Head of caudate nucleus (tissue), 42 donors: ENCODE measurements at regions not wholly inside any gene's neighbourhood (a gene's known extent, or its start where the extent isn't known, plus 50 kb on each side); places are given as distances from the start of the nearest gene placed in this dataset.
"Not testable (repeated sequence)": the region's sequence is repeated elsewhere in the genome, so short reads cannot be mapped to it uniquely, and the experiment has no call there.

Experiments used
- DNase-seq, 42 donors: peaks; one replicate each; pipeline versions ENCODE4 v3.0.0 to v3.0.0-alpha.2; 2020 to 2021; ENCODE audit warnings: mixed read lengths in 7 of 42
- intact Hi-C: fragments of 100-400 bp; cut with DNase I; formaldehyde crosslinking; loops from one replicate; pipeline ENCODE4 v1.15.0; 2022

DNA sequence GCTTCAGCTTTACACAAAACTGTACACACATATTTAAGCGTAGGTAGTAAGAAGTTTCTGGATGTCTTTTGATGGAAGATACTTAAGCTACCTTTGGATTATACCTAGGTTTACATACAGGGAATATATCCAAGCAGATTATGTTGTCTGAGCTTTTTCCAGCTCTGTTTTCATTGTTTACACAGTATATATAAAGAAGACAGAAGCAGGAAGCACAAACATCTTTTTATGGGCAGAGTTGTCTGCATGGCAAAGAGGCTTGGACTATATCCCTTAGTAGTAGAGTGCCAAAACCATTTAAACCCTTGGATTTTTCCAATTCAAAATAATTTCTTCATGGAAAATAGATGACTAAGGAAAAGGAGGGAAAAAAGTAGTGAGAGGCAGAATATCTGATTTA is 329.4 kb upstream of the AGA start:
- intact Hi-C loops: no loop called here
- no peak for DNase-seq

- no peak for DNase-seq
- intact Hi-C loops: no loop called here
These were observed 336.4 kb upstream of the AGA start for GRCh38 chr4:177778623-177779022.

GRCh38 chr4:177785000-177785399 is 342.8 kb upstream of the AGA start:
- intact Hi-C loops: no loop called here
- no peak for DNase-seq

GRCh38 chr4:177789610-177790009 is 347.4 kb upstream of the AGA start:
- no peak for DNase-seq
- intact Hi-C loops: no loop called here

GRCh38 chr4:177791188-177791587 is 349.0 kb upstream of the AGA start:
- intact Hi-C loops: no loop called here
- no peak for DNase-seq

DNA sequence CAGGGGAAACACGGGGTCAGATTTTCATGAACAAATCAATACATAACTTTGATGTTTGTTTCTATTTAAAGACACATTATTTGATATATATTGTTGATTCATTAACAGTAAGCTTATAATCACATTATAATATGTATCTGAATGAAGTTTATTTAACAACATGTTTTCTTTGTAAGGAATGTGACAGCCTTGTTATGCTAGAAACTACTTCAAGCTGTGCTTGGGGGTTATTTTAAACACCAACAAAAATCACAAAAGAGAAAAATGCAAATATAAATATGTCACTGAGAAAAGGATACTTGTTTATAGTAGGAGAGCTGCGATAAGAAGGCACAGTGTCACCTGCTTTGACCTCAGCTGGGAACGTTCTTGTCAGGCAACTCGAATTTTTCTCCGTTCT is 354.6 kb upstream of the AGA start:
- no peak for DNase-seq
- intact Hi-C loops: no loop called here

GRCh38 chr4:177798161-177798560 is 355.9 kb upstream of the AGA start:
- DNase-seq: no peak
- intact Hi-C loops: no loop called here

DNA sequence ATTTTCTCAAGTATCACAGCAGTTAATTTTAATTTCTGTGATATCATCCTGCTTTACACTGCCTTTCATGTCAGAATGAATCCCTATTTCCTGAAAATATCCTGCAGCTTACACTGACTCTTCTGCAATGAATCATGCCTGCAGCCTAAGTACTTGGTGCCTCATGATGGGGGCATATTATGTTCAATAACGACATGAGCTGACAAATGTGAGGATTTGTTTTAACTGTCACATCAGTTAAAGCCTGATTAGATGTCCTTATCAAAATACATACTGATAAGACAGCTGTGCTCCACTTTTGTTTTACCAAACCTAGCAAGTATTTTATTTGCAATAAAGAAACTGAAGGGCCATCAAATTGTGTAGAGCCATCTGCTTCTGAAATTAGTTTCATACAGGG is 359.9 kb upstream of the AGA start:
- no peak for DNase-seq
- intact Hi-C loops: no loop called here

DNA sequence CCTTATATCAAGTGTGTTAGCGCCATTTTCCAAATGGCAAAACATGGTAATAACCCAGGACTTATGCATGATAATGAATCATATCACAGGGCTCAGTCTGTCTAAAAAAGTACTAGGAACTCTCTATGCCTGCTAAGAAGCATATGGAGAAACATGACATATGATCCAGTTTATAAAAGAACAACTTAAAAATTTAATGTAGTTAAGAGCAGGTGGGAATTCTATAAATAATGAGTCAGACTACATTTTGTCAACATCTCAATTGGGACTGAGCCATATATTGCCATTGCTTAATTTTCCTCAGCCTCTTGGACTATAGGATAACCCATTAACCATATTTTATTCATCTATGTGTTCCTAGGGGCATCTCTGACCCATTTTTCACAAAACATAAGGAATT is 360.4 kb upstream of the AGA start:
- no peak for DNase-seq
- intact Hi-C loops: no loop called here

DNA sequence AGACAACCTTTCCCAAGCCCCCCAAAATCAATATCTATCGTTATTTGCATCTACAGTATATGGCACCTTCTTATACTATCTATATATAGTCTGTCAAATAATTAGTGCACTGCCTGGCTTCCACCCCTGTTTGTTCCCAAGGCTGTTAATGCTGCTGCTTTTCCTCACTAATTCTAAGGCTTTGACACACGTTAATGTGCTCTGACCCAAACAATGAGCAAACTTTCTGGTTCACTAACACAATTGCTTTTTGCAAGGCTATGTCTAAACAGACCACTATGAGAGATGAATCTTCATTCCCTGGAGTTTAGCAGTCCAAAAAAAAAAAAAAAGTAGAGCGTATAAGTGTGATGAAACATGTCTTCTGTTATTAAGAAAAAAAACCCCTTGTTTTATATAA is 360.9 kb upstream of the AGA start:
- no peak for DNase-seq
- intact Hi-C loops: no loop called here

- no peak for DNase-seq
- intact Hi-C loops: no loop called here
These were observed 367.6 kb upstream of the AGA start for GRCh38 chr4:177809791-177810190.

GRCh38 chr4:177810220-177810619 is 368.0 kb upstream of the AGA start:
- intact Hi-C loops: no loop called here
- DNase-seq: no peak

- intact Hi-C loops, DNase-seq: not testable (repeated sequence)
These were observed 376.2 kb upstream of the AGA start for GRCh38 chr4:177818392-177818791.

DNA sequence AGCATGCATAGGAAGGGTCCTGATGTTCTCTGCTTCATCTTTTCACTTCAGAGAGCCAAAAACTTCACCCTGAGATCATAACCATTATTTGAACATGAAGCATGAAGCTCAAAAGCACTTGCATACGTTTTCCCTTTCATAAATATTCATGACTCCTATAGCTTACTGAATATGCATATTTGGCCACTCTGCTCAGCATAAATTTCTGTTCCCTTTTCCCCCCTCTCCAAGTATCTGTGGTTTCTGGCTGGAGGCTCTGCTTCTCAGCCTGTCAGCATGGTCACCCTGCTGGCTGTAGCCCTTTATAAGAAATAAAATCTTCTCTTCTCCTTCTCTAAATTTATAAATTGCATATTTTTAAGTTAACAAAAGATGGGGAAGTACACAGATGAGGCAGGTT is 384.7 kb upstream of the AGA start:
- DNase-seq: no peak
- intact Hi-C loops: no loop called here

DNA sequence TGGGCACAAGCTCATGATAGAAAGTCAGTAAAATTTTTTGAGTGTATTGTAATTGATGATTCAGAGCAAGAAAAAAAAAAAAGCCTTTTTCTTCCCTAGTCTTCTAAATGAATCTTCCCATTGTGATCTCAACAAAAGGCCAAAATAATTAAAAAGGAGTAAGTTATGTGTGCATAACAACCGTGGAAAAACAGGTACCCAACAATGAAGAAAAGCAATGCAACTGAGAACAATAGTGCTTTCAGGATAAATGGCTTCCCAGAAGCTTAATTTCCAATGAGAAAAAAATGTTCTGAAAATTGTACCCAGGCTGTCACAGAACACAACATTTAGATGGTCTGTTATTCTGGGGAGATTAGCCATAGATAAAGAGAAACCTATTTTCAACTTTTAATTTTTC is 399.0 kb upstream of the AGA start:
- DNase-seq: no peak
- intact Hi-C loops: no loop called here

GRCh38 chr4:177853229-177853628 is 411.0 kb upstream of the AGA start:
- no peak for DNase-seq
- intact Hi-C loops: no loop called here

DNA sequence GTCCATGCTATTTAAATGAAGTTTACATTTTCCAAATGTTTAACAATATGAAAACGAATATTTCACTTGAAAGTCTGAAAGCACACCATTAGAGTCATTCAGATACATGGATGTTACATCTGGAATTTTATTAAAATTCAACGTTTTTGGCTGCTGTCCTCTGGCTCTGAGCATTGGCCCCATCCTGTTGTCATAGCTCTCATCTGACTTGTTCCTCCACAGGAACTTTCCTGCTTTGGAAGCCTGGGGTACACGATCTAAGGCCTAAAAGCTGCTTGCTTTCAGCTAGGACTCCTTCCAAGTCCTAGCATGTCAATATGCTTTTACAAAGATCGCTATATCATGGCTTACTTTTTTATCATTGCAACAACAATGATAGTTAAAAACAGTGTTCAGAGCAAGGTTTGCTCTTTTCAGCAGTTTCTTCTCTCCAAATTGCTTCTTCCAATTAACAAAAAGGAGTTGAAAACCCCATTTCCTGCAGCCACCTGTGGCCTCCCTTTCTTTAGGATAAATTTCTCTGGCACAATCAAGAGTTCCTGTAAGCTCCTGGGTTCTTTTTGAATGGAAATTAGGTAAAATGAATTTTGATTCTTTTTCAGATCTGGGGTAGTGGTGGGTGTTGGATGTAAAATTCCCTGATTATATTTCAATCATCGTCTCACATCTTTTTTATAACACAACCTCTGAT is 413.4 kb upstream of the AGA start:
- no peak for DNase-seq
- intact Hi-C loops: no loop called here

- intact Hi-C loops: no loop called here
These were observed 417.9 kb upstream of the AGA start for GRCh38 chr4:177860171-177860570.

GRCh38 chr4:177861551-177862094 is 419.4 kb upstream of the AGA start:
- no peak for DNase-seq
- intact Hi-C loops: no loop called here

More at GRCh38 chr4:177860171-177860570, 417.9 kb upstream of the AGA start:
- DNase-seq: no peak

DNA sequence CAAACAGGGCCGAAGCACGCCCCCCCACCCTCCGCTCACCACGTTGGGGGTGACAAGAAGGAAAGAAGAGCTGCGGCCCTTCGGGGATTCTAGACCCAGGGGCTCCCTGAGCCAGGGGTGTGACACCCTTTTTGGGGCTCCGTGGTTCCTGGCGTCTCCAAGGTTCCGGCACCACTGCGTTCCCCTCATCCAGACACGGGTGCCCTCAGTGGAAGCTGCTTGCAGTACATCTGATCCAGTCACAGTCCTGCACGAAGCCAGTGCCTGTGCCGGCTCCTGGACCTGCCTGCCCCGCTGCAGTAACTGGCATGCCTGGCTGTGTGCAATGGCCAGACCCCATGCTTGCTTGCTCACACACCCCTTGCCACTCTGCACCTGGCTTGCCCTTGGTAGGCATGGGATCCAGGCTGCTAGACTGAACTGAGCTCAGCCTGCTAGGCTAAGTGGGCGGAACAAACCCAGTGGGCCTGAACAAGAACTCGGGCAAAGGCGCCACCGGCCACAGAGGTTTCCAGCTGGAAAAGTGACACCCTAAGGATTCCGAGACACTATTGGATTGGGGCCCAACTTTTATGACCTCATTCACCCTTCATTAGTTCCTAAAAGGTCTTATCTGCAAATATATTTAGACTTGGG is 420.4 kb upstream of the AGA start:
- intact Hi-C loops: no loop called here
- DNase-seq: no peak

GRCh38 chr4:177879851-177880250 is 437.6 kb upstream of the AGA start:
- DNase-seq: no peak
- intact Hi-C loops: no loop called here
